ENCODE measurements at regions not wholly inside any gene's neighbourhood (a gene's known extent, or its start where the extent isn't known, plus 50 kb on each side); places are given as distances from the start of the nearest gene placed in this dataset.

DNA sequence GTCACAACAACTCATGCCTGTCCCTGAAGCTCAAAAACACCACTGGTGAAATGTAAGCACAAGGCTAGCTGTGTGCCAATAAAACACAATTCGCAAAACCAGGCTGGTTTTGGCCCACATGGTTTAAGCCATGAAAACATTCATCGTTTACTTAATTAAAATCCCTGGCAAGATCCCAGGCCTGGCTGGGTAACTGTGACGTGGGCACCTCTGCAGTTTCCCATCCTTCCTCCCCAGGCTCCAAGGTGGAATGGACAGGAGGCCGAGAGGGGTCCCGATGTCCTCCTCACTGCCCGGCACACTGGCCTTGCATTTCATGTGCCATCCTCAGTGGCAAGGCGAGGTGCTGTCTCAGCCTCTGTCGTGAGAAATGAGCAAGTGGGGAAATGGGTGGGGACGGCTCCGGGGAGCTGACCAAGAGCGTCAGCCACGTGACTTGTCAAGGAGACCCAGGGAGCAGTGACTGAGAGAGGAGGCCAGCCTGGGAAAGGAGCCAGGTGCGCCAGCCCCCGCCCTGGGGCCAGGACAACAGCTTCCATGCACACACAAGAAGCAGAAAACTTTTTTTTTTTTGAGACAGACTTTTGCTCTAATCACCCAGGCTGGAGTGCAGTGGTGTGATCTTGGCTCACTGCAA lies 153.1 kb upstream of the RAB4A start:
- no peaks in the 10 kb centered on the region for H3K4me1 ChIP-seq (ENCODE audit: control insufficient read depth, insufficient read depth, low read length)
- H3K27ac ChIP-seq (ENCODE audit: low read length), result no peak overlapping the region
- no peak overlapping the region for H3K27ac Mint-ChIP-seq
- no peaks in the 10 kb centered on the region for H3K36me3 Mint-ChIP-seq
- H3K27me3 ChIP-seq (ENCODE audit: control insufficient read depth, insufficient read depth, low read length), result no peaks in the 10 kb centered on the region
- WGBS (ENCODE audit: insufficient coverage), result 57% methylated on average over 14 of the region's 14 CpGs
- ATAC-seq (no peak), DNase-seq (no peak)
- H3K9me3 ChIP-seq (ENCODE audit: control insufficient read depth, insufficient read depth, low read length), result peaks cover 7% of the 10 kb centered on the region
- no peaks in the 10 kb centered on the region for H3K36me3 ChIP-seq (ENCODE audit: control insufficient read depth, insufficient read depth, low read length)
- H3K4me1 Mint-ChIP-seq, result peaks cover 0 to 5% of the 10 kb centered on the region in 2 donors
- no peak overlapping the region for H3K4me3 ChIP-seq (ENCODE audit: low read length)
- no peak overlapping the region for H3K4me3 Mint-ChIP-seq
- TF ChIP-seq, protein P1, sequence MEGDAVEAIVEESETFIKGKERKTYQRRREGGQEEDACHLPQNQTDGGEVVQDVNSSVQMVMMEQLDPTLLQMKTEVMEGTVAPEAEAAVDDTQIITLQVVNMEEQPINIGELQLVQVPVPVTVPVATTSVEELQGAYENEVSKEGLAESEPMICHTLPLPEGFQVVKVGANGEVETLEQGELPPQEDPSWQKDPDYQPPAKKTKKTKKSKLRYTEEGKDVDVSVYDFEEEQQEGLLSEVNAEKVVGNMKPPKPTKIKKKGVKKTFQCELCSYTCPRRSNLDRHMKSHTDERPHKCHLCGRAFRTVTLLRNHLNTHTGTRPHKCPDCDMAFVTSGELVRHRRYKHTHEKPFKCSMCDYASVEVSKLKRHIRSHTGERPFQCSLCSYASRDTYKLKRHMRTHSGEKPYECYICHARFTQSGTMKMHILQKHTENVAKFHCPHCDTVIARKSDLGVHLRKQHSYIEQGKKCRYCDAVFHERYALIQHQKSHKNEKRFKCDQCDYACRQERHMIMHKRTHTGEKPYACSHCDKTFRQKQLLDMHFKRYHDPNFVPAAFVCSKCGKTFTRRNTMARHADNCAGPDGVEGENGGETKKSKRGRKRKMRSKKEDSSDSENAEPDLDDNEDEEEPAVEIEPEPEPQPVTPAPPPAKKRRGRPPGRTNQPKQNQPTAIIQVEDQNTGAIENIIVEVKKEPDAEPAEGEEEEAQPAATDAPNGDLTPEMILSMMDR (IDR thresholded peaks at IDR 0.05), result no peak
- peaks cover 0 to 2% of the 10 kb centered on the region in 2 donors for H3K9me3 Mint-ChIP-seq
- intact Hi-C loops (cut with micrococcal nuclease), result no loop called here
- peaks cover 5 to 8% of the 10 kb centered on the region in 2 donors for H3K27me3 Mint-ChIP-seq (ENCODE audit: low read depth in 2 of 2)

DNA sequence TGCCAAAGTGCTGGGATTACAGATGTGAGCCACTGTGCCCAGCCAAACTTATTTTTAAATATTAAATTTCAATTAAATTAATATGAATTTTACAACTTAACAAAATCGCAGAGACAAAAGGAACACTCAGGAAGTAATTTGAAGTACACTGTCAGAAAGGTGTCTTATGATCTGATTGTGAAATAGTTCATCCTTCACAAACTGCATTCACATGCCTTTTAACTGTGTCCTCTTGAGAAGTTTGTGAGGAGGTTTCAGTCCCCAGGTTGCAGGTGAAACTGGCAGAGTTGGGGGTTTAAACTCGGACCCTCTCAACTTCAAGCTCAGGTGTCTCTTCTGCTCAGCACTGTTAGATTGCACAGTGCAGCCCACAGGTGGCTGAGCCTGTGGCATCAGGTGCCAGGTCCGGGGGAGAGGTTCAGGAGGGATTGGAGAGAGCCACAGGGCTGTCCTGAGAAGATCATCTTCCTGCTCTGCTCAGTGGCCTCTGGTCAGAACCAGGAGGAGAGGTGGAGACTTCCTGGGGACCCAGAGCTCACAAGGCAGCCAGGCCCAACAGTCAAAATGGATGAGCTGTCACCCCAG lies 152.3 kb upstream of the RAB4A start:
- TF ChIP-seq, protein P1 (IDR thresholded peaks at IDR 0.05), result no peak
- H3K27ac ChIP-seq (ENCODE audit: low read length), result no peak overlapping the region
- 92% methylated on average over 2 of the region's 3 CpGs for WGBS (ENCODE audit: insufficient coverage)
- H3K36me3 Mint-ChIP-seq, result no peaks in the 10 kb centered on the region
- H3K4me3 Mint-ChIP-seq, result no peak overlapping the region
- DNase-seq (no peak), ATAC-seq (no peak)
- no peaks in the 10 kb centered on the region for H3K4me1 ChIP-seq (ENCODE audit: control insufficient read depth, insufficient read depth, low read length)
- H3K27ac Mint-ChIP-seq, result no peak overlapping the region
- H3K9me3 Mint-ChIP-seq, result peaks cover 0 to 2% of the 10 kb centered on the region in 2 donors
- peaks cover 0 to 5% of the 10 kb centered on the region in 2 donors for H3K4me1 Mint-ChIP-seq
- peaks cover 7% of the 10 kb centered on the region for H3K9me3 ChIP-seq (ENCODE audit: control insufficient read depth, insufficient read depth, low read length)
- H3K27me3 Mint-ChIP-seq (ENCODE audit: low read depth in 2 of 2), result peaks cover 5 to 13% of the 10 kb centered on the region in 2 donors
- H3K36me3 ChIP-seq (ENCODE audit: control insufficient read depth, insufficient read depth, low read length), result no peaks in the 10 kb centered on the region
- H3K4me3 ChIP-seq (ENCODE audit: low read length), result no peak overlapping the region
- intact Hi-C loops (cut with micrococcal nuclease), result no loop called here
- H3K27me3 ChIP-seq (ENCODE audit: control insufficient read depth, insufficient read depth, low read length), result no peaks in the 10 kb centered on the region

DNA sequence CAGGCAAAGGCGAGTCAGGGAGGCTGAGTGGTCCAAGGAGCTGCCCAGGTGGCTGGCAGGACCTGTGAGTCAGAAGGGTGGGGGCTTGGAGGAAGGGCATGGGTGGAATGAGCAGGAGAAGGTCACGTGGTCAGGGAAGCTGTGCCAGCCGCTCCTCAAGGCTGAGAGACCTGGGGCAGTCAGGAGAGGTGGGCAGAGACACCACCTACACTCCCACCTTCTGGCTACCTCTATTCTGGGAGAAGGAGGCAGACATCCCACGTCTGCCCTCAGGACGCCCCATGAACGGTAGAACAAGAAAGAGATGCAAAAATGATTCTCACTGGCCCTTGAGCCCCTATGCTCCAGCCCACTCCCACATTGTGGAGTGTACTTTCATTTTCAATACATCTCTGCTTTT lies 151.8 kb upstream of the RAB4A start:
- TF ChIP-seq, protein P1 (IDR thresholded peaks at IDR 0.05), result no peak
- 87% methylated on average over 6 of the region's 6 CpGs for WGBS (ENCODE audit: insufficient coverage)
- no peaks in the 10 kb centered on the region for H3K36me3 ChIP-seq (ENCODE audit: control insufficient read depth, insufficient read depth, low read length)
- no peaks in the 10 kb centered on the region for H3K27me3 ChIP-seq (ENCODE audit: control insufficient read depth, insufficient read depth, low read length)
- intact Hi-C loops (cut with micrococcal nuclease), result no loop called here
- H3K9me3 ChIP-seq (ENCODE audit: control insufficient read depth, insufficient read depth, low read length), result peaks cover 7% of the 10 kb centered on the region
- ATAC-seq, result no peak
- H3K27ac Mint-ChIP-seq, result no peak overlapping the region
- no peaks in the 10 kb centered on the region for H3K36me3 Mint-ChIP-seq
- H3K27me3 Mint-ChIP-seq (ENCODE audit: low read depth in 2 of 2), result peaks cover 7 to 17% of the 10 kb centered on the region in 2 donors
- peaks cover 0 to 5% of the 10 kb centered on the region in 2 donors for H3K4me1 Mint-ChIP-seq
- no peak overlapping the region for H3K27ac ChIP-seq (ENCODE audit: low read length)
- no peak overlapping the region for H3K4me3 Mint-ChIP-seq
- peaks cover 0 to 2% of the 10 kb centered on the region in 2 donors for H3K9me3 Mint-ChIP-seq
- no peak overlapping the region for H3K4me3 ChIP-seq (ENCODE audit: low read length)
- DNase-seq, result no peak
- H3K4me1 ChIP-seq (ENCODE audit: control insufficient read depth, insufficient read depth, low read length), result no peaks in the 10 kb centered on the region
